HCT116 (cell line): ENCODE measurements at regions not wholly inside any gene's neighbourhood (a gene's known extent, or its start where the extent isn't known, plus 50 kb on each side); places are given as distances from the start of the nearest gene placed in this dataset.

Experiments used
- ATAC-seq: fragments of 200-7000 bp; cut with Tn5 transposase; 2 replicates; pipeline ENCODE4 v1.9.1; 2020; ENCODE audit warnings: mild to moderate bottlenecking, moderate library complexity
- BruUV-seq: library from RNA; stranded (reverse); fragments of 400-500 nt; replicated peaks from 2 replicates; lab custom pipeline; 2021; lab: Mats Ljungman, UMichigan
- CTCF ChIA-PET: fragments of 300-600 bp; sonication (Branson Sonifier 250); formaldehyde crosslinking; loops from one replicate; lab custom pipeline; 2021; ENCODE audit warnings: antibody characterized with exemption; lab: Charles Lee
- POLR2A ChIA-PET: fragments of 300-600, 350-600 bp; sonication (Branson Sonifier 250); formaldehyde crosslinking; loops from one replicate; lab custom pipeline; 2021; ENCODE audit warnings: antibody characterized with exemption; lab: Charles Lee
- RAD21 ChIA-PET, 2 experiments: fragments of 300-600 bp; sonication (Branson Sonifier 250); formaldehyde crosslinking; loops; one replicate each; lab custom pipeline; 2023; ENCODE audit warnings: low total read pairs in 2 of 2; ENCODE audit not compliant: uncharacterized antibody in 2 of 2, unreplicated experiment in 2 of 2, low non-redundant PET in 1 of 2; lab: Charles Lee
- DNase-seq: peaks from one replicate; pipeline ENCODE4 v3.0.0-alpha.2; 2010; ENCODE audit warnings: low read depth, low spot score
- H2AFZ ChIP-seq: fragments of 200-600 bp; shearing (Covaris generic), sonication (generic); 2 replicates; pipeline ENCODE4 v1.6.1; 2017; ENCODE audit warnings: low read depth, mixed run types, mixed read lengths, antibody characterized with exemption, low read length; ENCODE audit not compliant: poor library complexity, severe bottlenecking
- H3K27ac ChIP-seq: 2 replicates; pipeline ENCODE4 v1.5.1; 2012; ENCODE audit warnings: low read depth, low read length
- H3K27me3 ChIP-seq: fragments of 200-600 bp; sonication (generic); 2 replicates; pipeline ENCODE4 v1.6.1; 2016; ENCODE audit warnings: mixed run types, low read length, mixed read lengths; ENCODE audit not compliant: insufficient read depth
- H3K36me3 ChIP-seq, 2 experiments: fragments of 200-500 bp in 1 of 2; fragments of 200-600 bp in 1 of 2; sonication (Bioruptor generic) in 1 of 2; sonication (generic) in 1 of 2; 2 replicates each; pipeline versions ENCODE4 v1.5.1 to v1.6.1; 2014 to 2016; ENCODE audit warnings: low read length in 2 of 2, inconsistent platforms in 1 of 2, mixed read lengths in 1 of 2, mixed run types in 1 of 2; ENCODE audit not compliant: insufficient read depth in 2 of 2, control insufficient read depth in 1 of 2
- H3K4me1 ChIP-seq, 2 experiments: fragments of 200-600 bp in 1 of 2; sonication (generic) in 1 of 2; 2 replicates each; pipeline versions ENCODE4 v1.5.1 to v1.6.1; 2012 to 2017; ENCODE audit warnings: low read length in 2 of 2, inconsistent platforms in 1 of 2, mild to moderate bottlenecking in 1 of 2, mixed read lengths in 1 of 2, mixed run types in 1 of 2, moderate library complexity in 1 of 2; ENCODE audit not compliant: insufficient read depth in 2 of 2, control insufficient read depth in 1 of 2
- H3K4me2 ChIP-seq: fragments of 200-600 bp; sonication (generic); 2 replicates; pipeline ENCODE4 v1.6.1; 2017; ENCODE audit warnings: mixed run types, low read length, mixed read lengths
- H3K4me3 ChIP-seq, 2 experiments: fragments of 200-600 bp in 1 of 2; sonication (generic) in 1 of 2; replicated peaks in 1 of 2; 2 replicates each; pipeline ENCODE4 v1.5.1; 2011 to 2016; ENCODE audit warnings: low read length in 2 of 2, control low read depth in 1 of 2, low read depth in 1 of 2, mild to moderate bottlenecking in 1 of 2, mixed read lengths in 1 of 2, mixed run types in 1 of 2
- H3K79me2 ChIP-seq: fragments of 200-600 bp; sonication (generic); 2 replicates; pipeline ENCODE4 v1.6.1; 2017; ENCODE audit warnings: mild to moderate bottlenecking, mixed run types, low read length, moderate library complexity, mixed read lengths; ENCODE audit not compliant: insufficient read depth
- H3K9ac ChIP-seq: fragments of 200-600 bp; sonication (generic); 2 replicates; pipeline ENCODE4 v1.6.1; 2016; ENCODE audit warnings: low read length, mixed read lengths
- H3K9me2 ChIP-seq: fragments of 200-600 bp; sonication (generic), shearing (Covaris generic); 2 replicates; pipeline ENCODE4 v1.6.1; 2017; ENCODE audit warnings: mixed run types, mild to moderate bottlenecking, moderate library complexity; ENCODE audit not compliant: insufficient read depth
- H3K9me3 ChIP-seq, 2 experiments: fragments of 200-500 bp in 1 of 2; fragments of 200-600 bp in 1 of 2; sonication (Bioruptor generic) in 1 of 2; sonication (generic) in 1 of 2; 2 replicates each; pipeline ENCODE4 v1.6.1; 2014 to 2017; ENCODE audit warnings: low read length in 2 of 2, mixed read lengths in 2 of 2, inconsistent platforms in 1 of 2, low read depth in 1 of 2, mild to moderate bottlenecking in 1 of 2, mixed run types in 1 of 2, moderate library complexity in 1 of 2; ENCODE audit not compliant: control insufficient read depth in 1 of 2, insufficient read depth in 1 of 2
- H4K20me1 ChIP-seq: fragments of 200-600 bp; sonication (generic), shearing (Covaris generic); 2 replicates; pipeline ENCODE4 v1.6.1; 2017; ENCODE audit warnings: mixed run types, mild to moderate bottlenecking, moderate library complexity; ENCODE audit not compliant: insufficient read depth
- ATF3 ChIP-seq: IDR thresholded peaks from 2 replicates; pipeline ENCODE4 v1.6.1; 2012
- CEBPB ChIP-seq: IDR thresholded peaks from 2 replicates; pipeline ENCODE4 v1.6.1; 2012; ENCODE audit warnings: low read depth
- CTCF ChIP-seq, 3 experiments: fragments of 200-600 bp in 1 of 3; sonication (generic) in 1 of 3; IDR thresholded peaks in 2 of 3; conservative IDR thresholded peaks in 1 of 3; 2 replicates each; pipeline ENCODE4 v1.5.1; 2012 to 2017; ENCODE audit warnings: low read depth in 2 of 3, low read length in 2 of 3, antibody characterized with exemption in 1 of 3, borderline replicate concordance in 1 of 3, control low read depth in 1 of 3, mild to moderate bottlenecking in 1 of 3, mixed read lengths in 1 of 3, mixed run types in 1 of 3, moderate library complexity in 1 of 3; ENCODE audit not compliant: insufficient read depth in 1 of 3
- ELF1 ChIP-seq: IDR thresholded peaks from 2 replicates; pipeline ENCODE4 v1.6.1; 2012; ENCODE audit warnings: low read depth, borderline replicate concordance
- EZH2phosphoT487 ChIP-seq: fragments of 200-600 bp; IDR thresholded peaks from 2 replicates; pipeline ENCODE4 v1.6.1; 2018; ENCODE audit warnings: antibody characterized with exemption, borderline replicate concordance
- FOSL1 ChIP-seq: IDR thresholded peaks from 2 replicates; pipeline ENCODE4 v1.6.1; 2012; ENCODE audit warnings: low read depth
- MAX ChIP-seq: IDR thresholded peaks from 2 replicates; pipeline ENCODE4 v1.6.1; 2012
- REST ChIP-seq: IDR thresholded peaks from 2 replicates; pipeline ENCODE4 v1.6.1; 2012; ENCODE audit warnings: low read depth
- SIN3A ChIP-seq: IDR thresholded peaks from 2 replicates; pipeline ENCODE4 v1.6.1; 2012; ENCODE audit warnings: low read depth
- SP1 ChIP-seq: IDR thresholded peaks from 2 replicates; pipeline ENCODE4 v1.6.1; 2012; ENCODE audit warnings: low read depth
- ZNF274 ChIP-seq: fragments of 200-500 bp; sonication (Bioruptor generic); IDR thresholded peaks from 2 replicates; pipeline ENCODE4 v1.6.1; 2014; ENCODE audit warnings: mild to moderate bottlenecking, low read depth, low read length, inconsistent platforms
- intact Hi-C: fragments of 100-400 bp; cut with micrococcal nuclease; formaldehyde crosslinking; loops from 2 replicates; pipeline ENCODE4 v1.10.0; 2022

GRCh38 chr2:143823876-143824275 is 694.7 kb downstream of the ARHGAP15 start (continued):
- TF ChIP-seq REST (no peak), SIN3A (no peak), EZH2phosphoT487 (no peak), ATF3 (no peak)

GRCh38 chr2:143823296-143823695 is 694.1 kb downstream of the ARHGAP15 start:
- no peak overlapping the region for H2AFZ ChIP-seq
- DNase-seq (no peak), ATAC-seq (no peak)
- H3K9ac ChIP-seq, result no peak overlapping the region
- ChIA-PET CTCF (no interaction called here), RAD21 (no interaction called here), POLR2A (no interaction called here)
- no peak for TF ChIP-seq CEBPB
- no peak for TF ChIP-seq ELF1
- TF ChIP-seq SP1, result no peak
- no peak for TF ChIP-seq CTCF (IDR thresholded peaks at IDR 0.05 in 2 of 3, conservative IDR thresholded peaks at IDR 0.05 in 1 of 3; ENCODE audit: borderline replicate concordance in 1 of 3, insufficient read depth in 1 of 3, low read depth in 2 of 3, low read length in 2 of 3)
- no peak for TF ChIP-seq ZNF274
- no peak for TF ChIP-seq MAX
- no peak for TF ChIP-seq FOSL1
- H3K4me2 ChIP-seq, result no peak overlapping the region
- H3K27ac ChIP-seq, result no peak overlapping the region
- H3K27me3 ChIP-seq, result no peaks in the 10 kb centered on the region
- H3K4me1 ChIP-seq, result no peaks in the 10 kb centered on the region
- H3K4me3 ChIP-seq, result no peak overlapping the region
- no peaks in the 10 kb centered on the region for H3K9me3 ChIP-seq
- no peaks in the 10 kb centered on the region for H3K79me2 ChIP-seq
- intact Hi-C loops, result no loop called here
- H4K20me1 ChIP-seq, result no peaks in the 10 kb centered on the region
- no TSS peak for BruUV-seq
- 0 out of 2 replicates have a peak, but pooled peaks cover 5% of the 10 kb centered on the region for H3K9me2 ChIP-seq
- no peaks in the 10 kb centered on the region for H3K36me3 ChIP-seq
